HL-60 (cell line): ENCODE measurements at regions not wholly inside any gene's neighbourhood (a gene's known extent, or its start where the extent isn't known, plus 50 kb on each side); places are given as distances from the start of the nearest gene placed in this dataset.

Experiments used
- CTCF ChIP-seq: IDR thresholded peaks from one replicate; pipeline ENCODE4 v1.5.1; 2011; ENCODE audit warnings: low read length, control low read depth, inconsistent platforms; ENCODE audit not compliant: insufficient read depth
- REST ChIP-seq: IDR thresholded peaks from 2 replicates; pipeline ENCODE4 v1.6.1; 2012; ENCODE audit warnings: low read depth; ENCODE audit not compliant: insufficient replicate concordance

DNA sequence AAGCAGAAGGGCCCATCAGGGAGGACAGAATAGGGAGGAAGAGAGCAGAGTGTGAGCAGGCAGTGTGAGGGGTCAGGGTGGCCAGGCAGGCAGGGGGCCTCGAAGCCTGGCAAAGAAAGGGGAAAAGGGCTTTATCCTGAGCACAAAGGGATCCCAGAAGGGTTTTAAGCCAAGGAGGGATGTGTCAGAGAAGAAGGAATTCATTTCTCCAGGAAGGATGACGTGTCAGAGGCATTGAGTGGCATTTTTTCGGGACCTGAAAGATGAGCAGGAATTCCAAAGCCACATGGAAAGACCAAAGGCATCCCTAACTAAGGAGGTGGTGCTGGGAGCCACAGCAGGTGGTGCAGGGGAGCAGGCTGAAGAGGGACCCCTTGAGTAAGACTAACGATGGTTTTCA is 132.1 kb downstream of the DICER1 start:
- TF ChIP-seq CTCF (no peak), REST (no peak)
